ENCODE measurements at regions not wholly inside any gene's neighbourhood (a gene's known extent, or its start where the extent isn't known, plus 50 kb on each side); places are given as distances from the start of the nearest gene placed in this dataset.

DNA sequence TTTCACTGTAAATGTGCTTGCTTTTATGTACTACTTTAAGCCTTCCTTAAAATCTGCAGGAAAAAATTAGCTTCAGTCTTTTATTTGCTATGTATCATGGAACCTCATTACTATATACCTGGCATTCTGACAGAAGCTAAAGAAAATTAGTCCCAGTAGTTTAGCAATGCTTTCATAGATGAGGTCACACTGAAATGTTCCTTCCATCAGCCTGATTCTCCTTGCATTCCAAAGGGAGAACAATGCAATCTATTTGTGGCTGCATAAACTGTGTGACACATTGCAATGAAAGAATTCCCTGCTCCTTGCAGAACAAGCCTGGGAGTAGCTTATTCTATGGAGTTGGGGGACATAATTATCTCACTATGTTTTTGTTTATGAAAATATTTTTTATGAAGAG lies 691.5 kb upstream of the ARPP21 start:
- TF ChIP-seq, protein P1, sequence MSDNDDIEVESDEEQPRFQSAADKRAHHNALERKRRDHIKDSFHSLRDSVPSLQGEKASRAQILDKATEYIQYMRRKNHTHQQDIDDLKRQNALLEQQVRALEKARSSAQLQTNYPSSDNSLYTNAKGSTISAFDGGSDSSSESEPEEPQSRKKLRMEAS (IDR thresholded peaks at IDR 0.05; ENCODE audit: insufficient read depth, insufficient read length), result no peak
- TF ChIP-seq, protein P2, sequence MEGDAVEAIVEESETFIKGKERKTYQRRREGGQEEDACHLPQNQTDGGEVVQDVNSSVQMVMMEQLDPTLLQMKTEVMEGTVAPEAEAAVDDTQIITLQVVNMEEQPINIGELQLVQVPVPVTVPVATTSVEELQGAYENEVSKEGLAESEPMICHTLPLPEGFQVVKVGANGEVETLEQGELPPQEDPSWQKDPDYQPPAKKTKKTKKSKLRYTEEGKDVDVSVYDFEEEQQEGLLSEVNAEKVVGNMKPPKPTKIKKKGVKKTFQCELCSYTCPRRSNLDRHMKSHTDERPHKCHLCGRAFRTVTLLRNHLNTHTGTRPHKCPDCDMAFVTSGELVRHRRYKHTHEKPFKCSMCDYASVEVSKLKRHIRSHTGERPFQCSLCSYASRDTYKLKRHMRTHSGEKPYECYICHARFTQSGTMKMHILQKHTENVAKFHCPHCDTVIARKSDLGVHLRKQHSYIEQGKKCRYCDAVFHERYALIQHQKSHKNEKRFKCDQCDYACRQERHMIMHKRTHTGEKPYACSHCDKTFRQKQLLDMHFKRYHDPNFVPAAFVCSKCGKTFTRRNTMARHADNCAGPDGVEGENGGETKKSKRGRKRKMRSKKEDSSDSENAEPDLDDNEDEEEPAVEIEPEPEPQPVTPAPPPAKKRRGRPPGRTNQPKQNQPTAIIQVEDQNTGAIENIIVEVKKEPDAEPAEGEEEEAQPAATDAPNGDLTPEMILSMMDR (IDR thresholded peaks at IDR 0.05; ENCODE audit: extremely low read depth in 1 of 2, insufficient read depth in 1 of 2, low read depth in 1 of 2, low read length in 2 of 2), result no peak
- TF ChIP-seq POLR2A (IDR thresholded peaks at IDR 0.05; ENCODE audit: low read depth, low read length) (no peak), JUN (IDR thresholded peaks at IDR 0.05; ENCODE audit: borderline replicate concordance, insufficient read depth, insufficient read length, low read depth) (no peak), EZH2 (IDR thresholded peaks at IDR 0.05; ENCODE audit: borderline replicate concordance, low read depth, low read length, severe bottlenecking) (no peak), FOS (IDR thresholded peaks at IDR 0.05; ENCODE audit: borderline replicate concordance, insufficient read depth, low read length) (no peak), POLR2AphosphoS5 (IDR thresholded peaks at IDR 0.05; ENCODE audit: insufficient read depth, low read depth, low read length) (no peak), MYC (IDR thresholded peaks at IDR 0.05; ENCODE audit: low read depth, low read length) (no peak)

All from endothelial cell of umbilical vein (primary cell).